ENCODE measurements at regions not wholly inside any gene's neighbourhood (a gene's known extent, or its start where the extent isn't known, plus 50 kb on each side); places are given as distances from the start of the nearest gene placed in this dataset.

DNA sequence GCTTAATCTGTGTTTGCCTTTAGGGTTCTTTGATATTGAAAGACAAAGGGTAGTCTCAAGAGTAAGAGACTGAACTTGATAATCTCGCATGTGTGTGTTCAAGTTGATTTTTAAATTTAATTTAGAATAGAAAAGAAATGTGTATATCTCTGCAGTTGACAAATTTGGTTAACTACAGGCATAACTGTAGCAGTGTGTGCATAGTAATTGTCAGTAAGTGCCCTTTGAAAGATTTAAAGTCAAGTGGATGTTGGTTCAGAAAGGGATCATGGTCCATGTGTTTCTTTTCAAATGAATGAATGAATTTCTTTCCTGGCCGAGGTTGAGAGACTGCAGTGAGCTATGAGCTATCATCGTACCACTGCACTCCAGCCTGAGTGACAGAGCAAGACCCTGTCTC, 49.9 kb upstream of the DYRK2 start (continued):
- no peak for TF ChIP-seq NR2F2 (IDR thresholded peaks at IDR 0.05)
- no peak for TF ChIP-seq SP1 (IDR thresholded peaks at IDR 0.05)
- TF ChIP-seq FOXA2 (IDR thresholded peaks at IDR 0.05): no peak
- no peak for TF ChIP-seq HNF4A (conservative IDR thresholded peaks at IDR 0.05)
